H7 (cell line): ENCODE measurements at regions not wholly inside any gene's neighbourhood (a gene's known extent, or its start where the extent isn't known, plus 50 kb on each side); places are given as distances from the start of the nearest gene placed in this dataset.

Source experiments
- DNase-seq: peaks from one replicate; pipeline ENCODE4 v3.0.0; 2012
- H3K27me3 ChIP-seq: 2 replicates; pipeline ENCODE4 v1.6.0; 2011; ENCODE audit warnings: mild to moderate bottlenecking, low read length; ENCODE audit not compliant: control insufficient read depth, insufficient read depth
- H3K36me3 ChIP-seq: replicated peaks from 2 replicates; pipeline ENCODE4 v1.5.1; 2011; ENCODE audit warnings: low read length; ENCODE audit not compliant: control insufficient read depth, insufficient read depth
- H3K4me3 ChIP-seq: 2 replicates; pipeline ENCODE4 v1.5.1; 2011; ENCODE audit warnings: low read depth, mild to moderate bottlenecking, control low read depth, low read length, moderate library complexity; ENCODE audit not compliant: insufficient read depth

GRCh38 chr4:23539969-23540569 is 349.8 kb downstream of the PPARGC1A start:
- no peaks in the 10 kb centered on the region for H3K36me3 ChIP-seq
- H3K27me3 ChIP-seq: no peaks in the 10 kb centered on the region
- H3K4me3 ChIP-seq: no peak overlapping the region
- no peak for DNase-seq

DNA sequence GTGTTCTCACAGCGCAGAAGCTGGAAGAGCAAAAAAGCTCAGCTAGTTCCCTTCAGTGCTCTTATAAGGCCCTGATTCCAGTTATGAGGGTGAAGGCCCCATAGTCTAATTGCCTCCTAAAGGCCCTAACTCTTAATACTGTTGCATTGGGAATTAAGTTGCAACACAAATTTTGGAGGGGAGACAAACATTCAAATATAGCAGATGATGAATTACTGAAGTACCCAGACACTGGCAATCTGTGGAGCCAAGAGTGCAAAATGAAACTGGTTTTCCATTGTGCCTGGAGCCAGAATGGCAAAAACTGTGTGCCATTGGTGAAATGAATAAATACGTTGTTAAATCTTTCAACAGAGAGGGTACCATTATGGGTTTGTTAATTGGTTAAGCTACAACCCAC is 356.0 kb downstream of the PPARGC1A start:
- Histone ChIP-seq H3K36me3 (no peaks in the 10 kb centered on the region), H3K27me3 (no peaks in the 10 kb centered on the region)

GRCh38 chr4:23516716-23517115 is 373.1 kb downstream of the PPARGC1A start:
- no peak for DNase-seq
- no peak overlapping the region for H3K4me3 ChIP-seq
- no peaks in the 10 kb centered on the region for H3K27me3 ChIP-seq
- no peaks in the 10 kb centered on the region for H3K36me3 ChIP-seq

More for the DNA sequence above, 356.0 kb downstream of the PPARGC1A start:
- no peak overlapping the region for H3K4me3 ChIP-seq
- DNase-seq: no peak

- no peak for DNase-seq
These were observed 385.8 kb downstream of the PPARGC1A start for GRCh38 chr4:23504083-23504482.

DNA sequence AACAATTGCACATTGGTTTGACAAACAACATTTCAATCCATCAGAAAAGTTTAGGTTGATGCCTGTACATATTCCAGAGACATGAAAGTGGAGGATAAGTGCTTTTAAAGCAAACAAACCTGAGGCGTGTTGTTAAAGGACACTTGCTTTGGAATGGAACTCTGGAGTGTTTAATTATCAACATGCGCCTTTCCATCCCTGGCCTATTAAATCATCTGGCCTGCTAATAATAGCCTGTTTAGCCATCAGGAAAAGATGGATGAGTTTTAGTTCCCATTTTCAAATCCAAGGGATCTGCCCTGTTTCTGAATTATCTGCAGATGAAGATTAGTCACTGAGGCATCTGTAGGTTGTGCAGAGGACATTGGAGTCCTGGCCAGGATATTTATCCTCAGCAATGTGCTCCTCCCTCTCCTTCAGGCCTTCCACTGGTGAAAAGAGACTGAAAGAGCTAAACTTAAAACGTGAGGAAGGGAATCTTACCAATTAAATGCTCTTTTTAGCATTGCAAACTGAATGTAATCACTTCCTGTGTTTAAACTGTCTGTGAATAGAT is 388.9 kb downstream of the PPARGC1A start:
- Histone ChIP-seq H3K4me3 (no peak overlapping the region), H3K36me3 (no peaks in the 10 kb centered on the region), H3K27me3 (no peaks in the 10 kb centered on the region)
- no peak for DNase-seq

More at GRCh38 chr4:23504083-23504482, 385.8 kb downstream of the PPARGC1A start:
- no peaks in the 10 kb centered on the region for H3K27me3 ChIP-seq
- H3K36me3 ChIP-seq: no peaks in the 10 kb centered on the region
- no peak overlapping the region for H3K4me3 ChIP-seq

DNA sequence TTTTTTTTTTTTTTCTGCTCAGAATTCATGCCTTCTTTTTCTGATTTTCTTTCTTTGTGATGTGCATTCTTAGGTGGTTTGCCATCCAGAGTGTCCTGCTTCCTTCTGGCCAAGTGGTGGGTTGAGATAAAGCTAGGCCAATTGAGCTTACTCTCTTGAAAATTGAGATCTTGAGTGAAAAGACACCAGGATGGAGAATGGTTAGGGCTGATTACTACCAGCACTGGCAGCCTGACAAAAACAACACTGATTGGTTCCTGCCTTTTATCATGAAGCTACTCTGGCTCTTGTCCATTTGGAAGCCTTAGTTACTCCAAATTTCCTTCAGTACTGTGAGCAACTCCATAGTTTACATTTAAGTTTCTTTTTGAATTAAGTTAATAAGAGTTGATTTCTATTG is 404.0 kb downstream of the PPARGC1A start:
- DNase-seq: no peak
- H3K27me3 ChIP-seq: no peaks in the 10 kb centered on the region
- H3K36me3 ChIP-seq: no peaks in the 10 kb centered on the region
- no peak overlapping the region for H3K4me3 ChIP-seq

DNA sequence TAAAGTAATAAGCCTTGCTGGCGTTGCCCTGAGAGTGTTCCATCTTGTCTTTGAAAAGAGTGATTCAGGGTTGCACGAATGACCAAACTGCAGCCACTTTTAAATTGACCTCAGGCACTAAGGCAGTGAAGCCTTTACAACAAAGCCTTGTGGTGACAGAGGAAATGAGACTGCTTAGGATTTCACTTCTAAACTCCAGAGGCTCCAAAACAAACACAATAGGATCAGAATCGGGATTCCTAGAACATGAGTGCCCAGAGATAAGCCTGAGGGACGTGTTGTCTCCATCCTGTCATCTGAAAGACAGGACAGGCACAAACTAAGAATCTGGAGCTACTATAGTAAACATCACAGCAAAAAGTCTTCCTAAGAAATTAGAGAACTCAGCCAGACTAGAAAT is 405.2 kb downstream of the PPARGC1A start:
- Histone ChIP-seq H3K4me3 (no peak overlapping the region), H3K27me3 (no peaks in the 10 kb centered on the region), H3K36me3 (no peaks in the 10 kb centered on the region)
- DNase-seq: no peak

- H3K27me3 ChIP-seq: no peaks in the 10 kb centered on the region
- no peak overlapping the region for H3K4me3 ChIP-seq
- H3K36me3 ChIP-seq: no peaks in the 10 kb centered on the region
- DNase-seq: no peak
These were observed 406.4 kb downstream of the PPARGC1A start for GRCh38 chr4:23483320-23483960.

- no peak for DNase-seq
- no peak overlapping the region for H3K4me3 ChIP-seq
- no peaks in the 10 kb centered on the region for H3K36me3 ChIP-seq
- no peaks in the 10 kb centered on the region for H3K27me3 ChIP-seq
These were observed 408.3 kb downstream of the PPARGC1A start for GRCh38 chr4:23481566-23481965.

GRCh38 chr4:23477905-23478304 is 411.9 kb downstream of the PPARGC1A start:
- DNase-seq: no peak
- Histone ChIP-seq H3K4me3 (no peak overlapping the region), H3K27me3 (no peaks in the 10 kb centered on the region), H3K36me3 (no peaks in the 10 kb centered on the region)

- H3K4me3 ChIP-seq: no peak overlapping the region
- no peaks in the 10 kb centered on the region for H3K27me3 ChIP-seq
- DNase-seq: no peak
- H3K36me3 ChIP-seq: no peaks in the 10 kb centered on the region
These were observed 413.2 kb downstream of the PPARGC1A start for GRCh38 chr4:23476515-23477090.

DNA sequence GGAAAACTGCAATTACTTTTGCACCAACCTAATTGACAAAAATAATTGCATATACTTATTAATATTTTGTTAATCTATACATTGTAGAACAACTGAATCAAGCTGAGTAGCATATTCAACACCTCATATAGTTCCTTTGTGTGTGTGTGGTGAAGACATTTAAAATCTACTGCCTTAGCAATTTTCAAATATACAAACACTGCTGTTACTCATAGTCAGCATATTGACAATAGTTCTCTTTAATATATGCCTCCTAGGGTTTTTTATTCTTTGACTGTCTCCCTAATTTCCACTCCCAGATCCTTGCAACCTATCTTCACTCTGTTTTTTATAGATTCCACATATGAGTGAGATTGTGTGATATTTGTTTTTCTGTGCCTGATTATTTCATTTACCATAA is 426.8 kb downstream of the PPARGC1A start:
- H3K4me3 ChIP-seq: no peak overlapping the region
- no peaks in the 10 kb centered on the region for H3K36me3 ChIP-seq
- DNase-seq: no peak
- no peaks in the 10 kb centered on the region for H3K27me3 ChIP-seq

GRCh38 chr4:23458054-23458453 is 431.8 kb downstream of the PPARGC1A start:
- DNase-seq: no peak
- H3K4me3 ChIP-seq: no peak overlapping the region
- no peaks in the 10 kb centered on the region for H3K36me3 ChIP-seq
- H3K27me3 ChIP-seq: no peaks in the 10 kb centered on the region

DNA sequence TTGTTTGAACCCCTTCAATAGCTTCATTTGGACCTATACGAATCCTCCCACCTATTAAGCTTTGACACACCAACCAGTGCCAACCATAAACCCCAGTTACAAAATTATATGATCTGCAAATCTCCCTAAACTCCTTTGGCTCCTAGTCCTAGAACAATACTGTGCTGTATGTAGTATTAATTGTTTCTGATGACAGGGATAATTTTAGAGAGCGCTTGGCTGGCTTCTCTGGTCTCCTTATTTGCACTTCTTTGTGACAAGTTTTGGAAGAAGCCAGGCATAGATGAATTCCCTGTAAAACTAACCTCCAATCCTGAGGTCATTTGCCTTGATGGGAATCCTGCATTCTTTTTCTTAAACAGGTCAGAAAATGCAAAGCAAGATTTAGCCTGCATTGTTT is 433.0 kb downstream of the PPARGC1A start:
- no peak for DNase-seq
- no peaks in the 10 kb centered on the region for H3K27me3 ChIP-seq
- H3K4me3 ChIP-seq: no peak overlapping the region
- H3K36me3 ChIP-seq: no peaks in the 10 kb centered on the region

DNA sequence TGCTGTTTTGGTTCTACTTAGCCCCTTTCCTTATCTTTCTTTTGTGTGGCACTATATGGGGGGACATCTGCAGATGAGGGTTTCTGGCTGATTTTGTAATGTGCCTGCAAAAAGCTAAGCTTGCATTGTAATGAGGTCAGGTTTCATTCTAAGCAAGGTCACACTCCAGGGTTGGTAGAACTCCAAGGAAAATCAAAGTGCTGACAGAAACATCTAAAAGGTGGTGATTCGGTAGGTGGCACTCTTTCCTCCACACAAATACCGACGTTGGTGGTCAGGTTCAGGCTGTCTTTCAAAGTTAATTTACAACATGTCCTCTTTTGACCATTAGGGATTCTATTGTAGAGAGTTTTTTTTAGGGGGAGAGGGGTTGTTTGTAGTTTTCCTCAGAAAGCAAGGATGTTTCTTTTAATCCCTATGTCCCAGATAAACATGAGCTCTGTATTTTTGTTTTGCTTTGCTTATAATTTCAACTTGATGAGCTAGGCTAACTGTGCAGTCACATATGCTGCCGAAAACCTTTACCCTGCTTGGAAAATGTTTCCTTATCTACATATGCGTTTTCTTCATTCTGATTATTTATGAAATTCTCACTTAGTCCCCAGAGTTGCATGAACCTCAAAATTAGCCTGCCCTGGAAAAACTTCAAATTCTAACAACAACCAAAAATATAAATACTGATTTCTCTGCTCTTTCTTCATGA is 434.2 kb downstream of the PPARGC1A start:
- Histone ChIP-seq H3K36me3 (no peaks in the 10 kb centered on the region), H3K27me3 (no peaks in the 10 kb centered on the region), H3K4me3 (no peak overlapping the region)
- DNase-seq: peak; percentile 11
